Psoas muscle (tissue), 7 donors: ENCODE measurements at regions not wholly inside any gene's neighbourhood (a gene's known extent, or its start where the extent isn't known, plus 50 kb on each side); places are given as distances from the start of the nearest gene placed in this dataset.
A peak's percentile ranks its signal among the peaks of the same experiment; 100 is the strongest.

Source experiments
- ATAC-seq, 4 donors: fragments of 200-7000 bp; cut with Tn5 transposase; one replicate each; pipeline ENCODE4 v1.9.1; 2020; ENCODE audit warnings: moderate library complexity in 3 of 4, mild to moderate bottlenecking in 2 of 4
- DNase-seq, 2 donors: peaks; one replicate each; pipeline ENCODE4 v3.0.0-alpha.2; 2020
- H3K27ac ChIP-seq: fragments of 200-600 bp; one replicate; pipeline ENCODE4 v1.8.0; 2022
- H3K27me3 ChIP-seq, 3 donors: fragments of 200-600 bp in 1 of 3; one replicate each; pipeline versions ENCODE4 v1.6.1 to v1.8.0; 2013 to 2022; ENCODE audit warnings: low read length in 2 of 3, mild to moderate bottlenecking in 2 of 3, moderate library complexity in 1 of 3; ENCODE audit not compliant: insufficient read depth in 3 of 3
- H3K36me3 ChIP-seq, 2 donors: fragments of 200-600 bp in 1 of 2; one replicate each; pipeline versions ENCODE4 v1.6.1 to v1.8.0; 2013 to 2022; ENCODE audit warnings: low read depth in 1 of 2, mild to moderate bottlenecking in 1 of 2, moderate library complexity in 1 of 2; ENCODE audit not compliant: insufficient read depth in 1 of 2
- H3K4me1 ChIP-seq: fragments of 200-600 bp; one replicate; pipeline ENCODE4 v1.8.0; 2022
- H3K4me3 ChIP-seq: fragments of 200-600 bp; one replicate; pipeline ENCODE4 v1.8.0; 2022; ENCODE audit warnings: mild to moderate bottlenecking
- H3K9me3 ChIP-seq: fragments of 200-600 bp; one replicate; pipeline ENCODE4 v1.8.0; 2022
- WGBS, 3 donors: extraction: QIAGEN DNeasy Blood & Tissue Kit; methylation state at CpG; one replicate each; pipeline versions ENCODE4 v1.1.6 to v1.1.7; 2013; 5-methylcytosine and 5-hydroxymethylcytosine counted together
- intact Hi-C, 2 donors: fragments of 100-400 bp; cut with DNase I; formaldehyde crosslinking; loops; one replicate each; pipeline versions ENCODE4 v1.11.0 to v1.14.2; 2022
- TF ChIP-seq, protein P1 (sequence below): fragments of 200-600 bp; IDR thresholded peaks from one replicate; pipeline ENCODE4 v1.8.0; 2022; ENCODE audit warnings: antibody characterized with exemption
- donor health status: healthy with polysubstance abuse.
- donor health status: DM: no; HTN: no; CAD: no; lungs with moderate emphysema.
- donor health status: Bipolar disorder and iron deficiency.
- donor health status: healthy.
- donor health status: DM: yes; HTN: yes; CAD: no.
- donor health status: DM: no; HTN: no; CAD: no.
- donor health status: DM: yes; HTN: yes; CAD: no.

GRCh38 chr13:111033172-111034130 is 81.7 kb upstream of the ARHGEF7 start:
- DNase-seq (no peak), ATAC-seq (no peak)
- Histone ChIP-seq H3K4me1 (peaks cover 11% of the 10 kb centered on the region), H3K36me3 (no peaks in the 10 kb centered on the region), H3K9me3 (no peaks in the 10 kb centered on the region), H3K27ac (no peak overlapping the region), H3K27me3 (peaks cover 0 to 16% (median 0%) of the 10 kb centered on the region in 3 donors), H3K4me3 (no peak overlapping the region)
- intact Hi-C loops = no loop called here
- TF ChIP-seq, protein P1, sequence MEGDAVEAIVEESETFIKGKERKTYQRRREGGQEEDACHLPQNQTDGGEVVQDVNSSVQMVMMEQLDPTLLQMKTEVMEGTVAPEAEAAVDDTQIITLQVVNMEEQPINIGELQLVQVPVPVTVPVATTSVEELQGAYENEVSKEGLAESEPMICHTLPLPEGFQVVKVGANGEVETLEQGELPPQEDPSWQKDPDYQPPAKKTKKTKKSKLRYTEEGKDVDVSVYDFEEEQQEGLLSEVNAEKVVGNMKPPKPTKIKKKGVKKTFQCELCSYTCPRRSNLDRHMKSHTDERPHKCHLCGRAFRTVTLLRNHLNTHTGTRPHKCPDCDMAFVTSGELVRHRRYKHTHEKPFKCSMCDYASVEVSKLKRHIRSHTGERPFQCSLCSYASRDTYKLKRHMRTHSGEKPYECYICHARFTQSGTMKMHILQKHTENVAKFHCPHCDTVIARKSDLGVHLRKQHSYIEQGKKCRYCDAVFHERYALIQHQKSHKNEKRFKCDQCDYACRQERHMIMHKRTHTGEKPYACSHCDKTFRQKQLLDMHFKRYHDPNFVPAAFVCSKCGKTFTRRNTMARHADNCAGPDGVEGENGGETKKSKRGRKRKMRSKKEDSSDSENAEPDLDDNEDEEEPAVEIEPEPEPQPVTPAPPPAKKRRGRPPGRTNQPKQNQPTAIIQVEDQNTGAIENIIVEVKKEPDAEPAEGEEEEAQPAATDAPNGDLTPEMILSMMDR = no peak
- WGBS, 3 donors = 48 to 67% (median 59%) methylated on average over 16 of the region's 16 CpGs

DNA sequence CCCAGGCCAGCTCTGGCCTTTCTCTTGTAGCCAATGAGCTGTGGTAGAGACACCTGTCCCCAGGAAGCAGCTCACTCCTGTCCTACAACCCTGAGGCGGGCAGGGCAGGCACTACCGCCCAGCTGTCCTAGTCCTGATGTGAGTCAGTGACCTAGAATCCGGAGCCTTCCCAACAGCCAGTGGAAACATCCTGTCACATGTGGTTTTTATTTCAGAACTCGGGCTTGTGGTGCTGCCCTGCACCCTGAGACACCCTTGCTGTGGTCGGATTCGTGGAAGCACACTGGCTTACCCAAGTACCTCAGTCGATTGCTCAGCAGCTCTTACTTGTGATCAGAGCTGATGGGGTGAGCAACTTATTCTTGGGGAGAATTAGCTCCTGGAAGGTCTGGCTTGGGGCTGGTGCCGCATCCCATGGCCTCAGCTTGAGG is 83.6 kb upstream of the ARHGEF7 start:
- H3K27ac ChIP-seq = peak overlapping the region; percentile 83
- H3K4me1 ChIP-seq = peaks cover 11% of the 10 kb centered on the region
- H3K9me3 ChIP-seq = no peaks in the 10 kb centered on the region
- WGBS, 3 donors = 35 to 44% (median 42%) methylated on average over 8 of the region's 8 CpGs
- peaks cover 0 to 21% (median 0%) of the 10 kb centered on the region in 3 donors for H3K27me3 ChIP-seq
- DNase-seq = peak; percentile 72 to 75
- no peaks in the 10 kb centered on the region for H3K36me3 ChIP-seq
- ATAC-seq = peak; percentile 91 to 97 (median 94)
- no peak overlapping the region for H3K4me3 ChIP-seq
- TF ChIP-seq, protein P1 = no peak
- intact Hi-C loops = loop anchor here in 1 of 2 donors (1.0 kb wide), 2 partner anchors 25 to 107 kb away; no protein-coding TSS in a partner anchor

DNA sequence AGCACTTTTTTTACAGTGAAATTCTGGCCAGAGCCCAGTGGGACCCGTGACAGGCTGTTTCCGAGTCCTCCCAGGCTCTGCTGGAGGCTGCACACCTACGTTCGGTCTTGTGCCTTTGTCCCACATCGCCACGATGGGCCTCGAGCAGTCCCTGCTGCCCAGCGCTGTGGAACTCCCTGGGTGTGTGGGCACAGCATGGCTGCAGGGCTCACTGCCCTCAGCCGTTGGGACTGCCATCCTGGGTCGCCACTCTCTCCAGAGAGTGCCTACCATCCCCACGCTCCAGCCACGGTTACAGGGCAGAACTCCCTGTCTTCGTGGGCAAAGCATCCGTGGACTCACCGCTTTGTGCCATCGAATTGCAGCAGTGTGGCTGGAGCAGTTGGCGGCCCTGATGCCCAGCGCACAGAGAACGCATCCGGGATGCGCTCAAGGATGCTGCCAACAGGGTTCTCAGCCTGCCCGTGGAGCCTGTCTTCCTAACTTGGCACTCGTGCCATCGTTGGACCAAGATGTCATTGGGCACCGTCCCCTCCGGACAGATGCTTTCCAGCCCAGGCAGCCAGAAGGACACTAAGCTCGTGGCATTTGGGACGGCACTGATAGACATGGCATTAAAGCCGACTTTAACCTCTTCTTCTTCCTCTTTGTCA is 85.0 kb upstream of the ARHGEF7 start:
- DNase-seq (peak in 1 of 2 donors; percentile 47), ATAC-seq (peak; percentile 8 to 48 (median 30))
- peaks cover 0 to 21% (median 0%) of the 10 kb centered on the region in 3 donors for H3K27me3 ChIP-seq
- peak overlapping the region; percentile 83 for H3K27ac ChIP-seq
- no peaks in the 10 kb centered on the region for H3K36me3 ChIP-seq
- no peaks in the 10 kb centered on the region for H3K9me3 ChIP-seq
- H3K4me1 ChIP-seq = peaks cover 11% of the 10 kb centered on the region
- WGBS, 3 donors = 38 to 49% (median 40%) methylated on average over 29 of the region's 29 CpGs
- no peak overlapping the region for H3K4me3 ChIP-seq
- intact Hi-C loops = no loop called here
- TF ChIP-seq, protein P1 = no peak

DNA sequence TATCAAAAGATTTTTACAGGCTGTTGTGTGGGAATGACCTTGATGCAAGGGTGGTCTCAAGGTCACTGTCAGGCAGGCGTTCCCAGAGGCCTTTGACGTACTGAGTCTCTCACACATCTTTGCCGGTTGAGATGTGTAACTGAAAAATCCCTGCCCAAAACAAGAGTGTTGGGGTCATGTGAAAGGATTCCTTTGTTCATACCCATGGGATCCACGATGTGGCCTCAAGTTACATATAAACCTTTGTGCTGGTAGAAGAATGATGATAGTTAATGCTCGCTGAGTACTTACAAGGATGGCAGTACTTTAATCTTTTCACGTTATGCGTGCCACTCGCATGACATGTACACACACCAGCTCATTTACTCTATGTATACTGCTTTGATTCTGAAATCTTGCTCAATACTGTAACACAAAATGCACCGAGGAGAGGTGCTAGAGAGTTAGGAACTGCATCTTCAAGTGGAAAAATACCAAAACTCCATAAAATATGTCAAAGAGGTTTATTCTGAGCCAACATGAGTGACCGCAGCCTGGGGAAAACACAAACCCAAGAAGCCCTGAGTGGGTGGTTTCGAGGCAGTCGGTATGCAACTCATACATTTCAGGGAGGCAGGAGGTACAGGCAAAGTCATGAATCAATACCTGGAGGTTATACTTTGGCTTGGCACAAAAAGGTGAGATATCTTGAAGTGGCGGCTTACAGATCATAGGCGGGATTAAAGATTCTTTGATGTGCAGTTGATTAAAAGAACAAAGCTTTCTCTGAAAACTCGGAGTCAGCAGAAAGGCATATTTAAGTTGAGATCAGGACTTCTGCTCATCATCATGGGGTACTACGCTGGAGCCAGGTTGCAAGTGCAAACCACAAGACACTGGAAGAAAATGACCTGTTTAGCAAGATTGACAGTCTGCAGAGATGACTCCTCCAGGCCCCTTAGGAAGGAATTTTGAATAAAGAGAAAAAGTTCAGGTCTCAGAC is 87.4 kb upstream of the ARHGEF7 start:
- H3K4me1 ChIP-seq = peaks cover 11% of the 10 kb centered on the region
- no peak for DNase-seq
- ATAC-seq = no peak
- no peaks in the 10 kb centered on the region for H3K36me3 ChIP-seq
- H3K27ac ChIP-seq = no peak overlapping the region
- peaks cover 4% of the 10 kb centered on the region for H3K9me3 ChIP-seq
- H3K4me3 ChIP-seq = no peak overlapping the region
- TF ChIP-seq, protein P1 = no peak
- peaks cover 0 to 21% (median 0%) of the 10 kb centered on the region in 3 donors for H3K27me3 ChIP-seq
- intact Hi-C loops = no loop called here
- 72 to 83% (median 78%) methylated on average over 16 of the region's 16 CpGs for WGBS, 3 donors
